HCT116 (cell line): ENCODE measurements at regions not wholly inside any gene's neighbourhood (a gene's known extent, or its start where the extent isn't known, plus 50 kb on each side); places are given as distances from the start of the nearest gene placed in this dataset.
"Not testable (repeated sequence)": the region's sequence is repeated elsewhere in the genome, so short reads cannot be mapped to it uniquely, and the experiment has no call there.

Experiments
- CTCF ChIP-seq, 3 experiments: fragments of 200-600 bp in 1 of 3; sonication (generic) in 1 of 3; IDR thresholded peaks in 2 of 3; conservative IDR thresholded peaks in 1 of 3; 2 replicates each; pipeline ENCODE4 v1.5.1; 2012 to 2017; ENCODE audit warnings: low read depth in 2 of 3, low read length in 2 of 3, antibody characterized with exemption in 1 of 3, borderline replicate concordance in 1 of 3, control low read depth in 1 of 3, mild to moderate bottlenecking in 1 of 3, mixed read lengths in 1 of 3, mixed run types in 1 of 3, moderate library complexity in 1 of 3; ENCODE audit not compliant: insufficient read depth in 1 of 3
- ELF1 ChIP-seq: IDR thresholded peaks from 2 replicates; pipeline ENCODE4 v1.6.1; 2012; ENCODE audit warnings: low read depth, borderline replicate concordance
- EZH2phosphoT487 ChIP-seq: fragments of 200-600 bp; IDR thresholded peaks from 2 replicates; pipeline ENCODE4 v1.6.1; 2018; ENCODE audit warnings: antibody characterized with exemption, borderline replicate concordance
- POLR2A ChIP-seq: IDR thresholded peaks from 2 replicates; pipeline ENCODE4 v1.7.0; 2011; ENCODE audit warnings: borderline replicate concordance; ENCODE audit not compliant: insufficient read depth, insufficient read length; ENCODE audit errors: extremely low read depth
- TF ChIP-seq, protein P1 (sequence below): IDR thresholded peaks from 2 replicates; pipeline ENCODE4 v1.6.1; 2012

GRCh38 chr9:38969480-38969879, 249.5 kb upstream of the FAM240B start:
- TF ChIP-seq CTCF (IDR thresholded peaks at IDR 0.05 in 2 of 3, conservative IDR thresholded peaks at IDR 0.05 in 1 of 3; ENCODE audit: borderline replicate concordance in 1 of 3, insufficient read depth in 1 of 3, low read depth in 2 of 3, low read length in 2 of 3); POLR2A; EZH2phosphoT487; ELF1: not testable (repeated sequence)
- TF ChIP-seq, protein P1, sequence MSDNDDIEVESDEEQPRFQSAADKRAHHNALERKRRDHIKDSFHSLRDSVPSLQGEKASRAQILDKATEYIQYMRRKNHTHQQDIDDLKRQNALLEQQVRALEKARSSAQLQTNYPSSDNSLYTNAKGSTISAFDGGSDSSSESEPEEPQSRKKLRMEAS = not testable (repeated sequence)
